ENCODE measurements at regions not wholly inside any gene's neighbourhood (a gene's known extent, or its start where the extent isn't known, plus 50 kb on each side); places are given as distances from the start of the nearest gene placed in this dataset.
"Not testable (repeated sequence)": the region's sequence is repeated elsewhere in the genome, so short reads cannot be mapped to it uniquely, and the experiment has no call there.

DNA sequence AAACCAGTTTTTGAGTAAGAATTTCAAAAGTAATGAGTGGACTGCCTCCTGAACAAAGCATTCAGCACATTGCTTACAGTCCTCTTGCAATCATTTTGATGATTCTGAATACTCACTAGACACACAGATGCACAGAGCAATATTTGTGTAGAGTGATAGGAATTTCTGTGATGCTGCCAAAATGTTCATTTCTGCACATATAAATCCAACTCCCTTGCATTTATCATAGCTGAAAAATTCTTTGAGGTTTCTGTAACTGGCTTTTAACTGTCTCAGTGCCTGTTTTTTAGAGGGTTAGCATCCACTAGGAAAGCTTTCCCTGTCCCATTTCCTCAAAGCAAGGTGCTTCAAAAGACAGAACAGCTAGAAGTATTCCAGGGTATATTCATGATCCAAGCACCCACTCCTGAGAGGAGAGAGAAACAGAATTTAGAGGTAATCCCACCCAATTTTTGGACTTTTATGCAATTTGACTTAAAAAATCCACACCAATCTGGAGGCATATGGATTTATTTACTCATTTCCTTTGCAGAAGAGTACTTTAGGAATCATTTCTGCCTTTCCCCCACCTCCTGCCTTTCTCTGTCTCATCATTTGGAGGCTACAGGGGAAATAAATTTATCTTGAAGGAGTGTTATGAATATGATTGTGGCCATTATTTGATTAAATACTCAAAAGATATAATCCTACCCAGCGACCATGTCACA, 234.5 kb upstream of the SLIT2 start:
- Histone ChIP-seq H3K9me3 (ENCODE audit: control insufficient read depth in 1 of 2, low read length in 2 of 2) (no peaks in the 10 kb centered on the region), H3K4me3 (ENCODE audit: low read length in 2 of 2) (no peak overlapping the region), H3K4me1 (ENCODE audit: insufficient read depth, low read length) (no peaks in the 10 kb centered on the region), H3K27me3 (ENCODE audit: insufficient read depth, low read length) (no peaks in the 10 kb centered on the region), H3K36me3 (ENCODE audit: insufficient read depth, low read length) (no peaks in the 10 kb centered on the region), H3K27ac (ENCODE audit: low read depth, low read length) (no peak overlapping the region)
- H3K36me3 Mint-ChIP-seq: no peaks in the 10 kb centered on the region
- CTCF ChIA-PET (ENCODE audit: partially characterized antibody): no interaction called here
- POLR2A ChIA-PET (ENCODE audit: partially characterized antibody): no interaction called here
- H3K4me3 Mint-ChIP-seq: no peak overlapping the region
- no peaks in the 10 kb centered on the region for H3K27me3 Mint-ChIP-seq
- no peak for DNase-seq
- intact Hi-C loops (cut with micrococcal nuclease): no loop called here
- H3K27ac Mint-ChIP-seq: no peak overlapping the region
- H3K4me1 Mint-ChIP-seq: no peaks in the 10 kb centered on the region
- peaks cover 0 to 10% (median 4%) of the 10 kb centered on the region in 8 donors for H3K9me3 Mint-ChIP-seq

DNA sequence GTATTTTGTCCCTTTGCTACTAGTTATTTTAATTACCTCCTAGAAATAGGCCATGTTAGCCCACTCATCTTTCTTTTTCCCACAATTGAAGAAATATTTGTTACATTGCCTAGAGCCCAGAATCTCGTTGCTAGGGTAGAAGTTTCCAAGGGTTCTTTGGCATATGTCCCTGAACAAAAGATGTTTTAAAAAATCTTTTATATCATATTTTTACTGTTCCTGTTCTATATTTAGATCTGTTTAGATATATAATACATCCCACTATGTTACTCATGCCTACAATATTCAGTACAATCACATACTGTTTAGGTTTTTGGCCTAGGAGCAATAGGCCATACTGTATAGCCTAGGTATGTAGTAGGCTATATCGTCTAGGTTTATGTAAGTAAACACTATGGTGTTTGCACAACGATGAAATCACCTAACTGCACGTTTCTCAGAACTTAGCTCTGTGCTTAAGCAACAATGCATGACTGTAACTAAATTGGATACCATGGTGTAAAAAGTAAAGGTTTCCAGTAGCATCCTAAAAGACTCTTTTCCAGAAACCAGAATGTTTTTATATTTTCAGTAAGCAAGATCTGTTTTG, 236.0 kb upstream of the SLIT2 start:
- Mint-ChIP-seq H3K4me3 (no peak overlapping the region), H3K27ac (no peak overlapping the region), H3K4me1 (no peaks in the 10 kb centered on the region), H3K27me3 (no peaks in the 10 kb centered on the region), H3K36me3 (no peaks in the 10 kb centered on the region), H3K9me3 (peaks cover 0 to 11% (median 4%) of the 10 kb centered on the region in 8 donors)
- H3K9me3 ChIP-seq (ENCODE audit: control insufficient read depth in 1 of 2, low read length in 2 of 2): no peaks in the 10 kb centered on the region
- no peaks in the 10 kb centered on the region for H3K4me1 ChIP-seq (ENCODE audit: insufficient read depth, low read length)
- no peak overlapping the region for H3K27ac ChIP-seq (ENCODE audit: low read depth, low read length)
- CTCF ChIA-PET (ENCODE audit: partially characterized antibody): no interaction called here
- POLR2A ChIA-PET (ENCODE audit: partially characterized antibody): no interaction called here
- DNase-seq: no peak
- no peaks in the 10 kb centered on the region for H3K27me3 ChIP-seq (ENCODE audit: insufficient read depth, low read length)
- intact Hi-C loops (cut with micrococcal nuclease): no loop called here
- no peak overlapping the region for H3K4me3 ChIP-seq (ENCODE audit: low read length in 2 of 2)
- no peaks in the 10 kb centered on the region for H3K36me3 ChIP-seq (ENCODE audit: insufficient read depth, low read length)

DNA sequence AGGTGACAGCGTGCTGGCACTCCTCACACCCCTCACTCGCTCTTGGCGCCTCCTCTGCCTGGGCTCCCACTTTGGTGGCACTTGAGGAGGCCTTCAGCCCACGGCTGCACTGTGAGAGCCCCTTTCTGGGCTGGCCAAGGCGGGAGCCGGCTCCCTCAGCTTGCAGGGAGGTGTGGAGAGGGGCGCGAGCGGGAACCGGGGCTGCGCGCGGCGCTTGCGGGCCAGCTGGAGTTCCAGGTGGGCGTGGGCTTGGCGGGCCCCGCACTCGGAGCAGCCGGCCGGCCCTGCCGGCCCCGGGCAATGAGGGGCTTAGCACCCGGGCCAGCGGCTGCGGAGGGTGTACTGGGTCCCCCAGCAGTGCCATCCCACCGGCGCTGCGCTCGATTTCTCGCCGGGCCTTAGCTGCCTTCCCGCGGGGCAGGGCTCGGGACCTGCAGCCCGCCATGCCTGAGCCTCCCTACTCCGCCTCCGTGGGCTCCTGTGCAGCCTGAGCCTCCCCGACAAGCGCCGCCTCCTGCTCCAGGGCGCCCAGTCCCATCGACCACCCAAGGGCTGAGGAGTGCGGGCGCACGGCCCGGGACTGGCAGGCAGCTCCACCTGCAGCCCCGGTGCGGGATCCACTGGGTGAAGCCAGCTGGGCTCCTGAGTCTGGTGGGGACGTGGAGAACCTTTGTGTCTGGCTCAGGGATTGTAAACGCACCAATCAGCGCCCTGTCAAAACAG, 247.7 kb upstream of the SLIT2 start:
- H3K9me3 ChIP-seq (ENCODE audit: control insufficient read depth in 1 of 2, low read length in 2 of 2); H3K4me1 ChIP-seq (ENCODE audit: insufficient read depth, low read length); H3K27me3 Mint-ChIP-seq; H3K4me3 ChIP-seq (ENCODE audit: low read length in 2 of 2); H3K4me3 Mint-ChIP-seq; H3K27ac ChIP-seq (ENCODE audit: low read depth, low read length); POLR2A ChIA-PET (ENCODE audit: partially characterized antibody); intact Hi-C loops (cut with micrococcal nuclease); H3K27me3 ChIP-seq (ENCODE audit: insufficient read depth, low read length); H3K36me3 Mint-ChIP-seq; DNase-seq; H3K27ac Mint-ChIP-seq; H3K4me1 Mint-ChIP-seq; CTCF ChIA-PET (ENCODE audit: partially characterized antibody); H3K36me3 ChIP-seq (ENCODE audit: insufficient read depth, low read length): not testable (repeated sequence)
- peaks cover 0 to 16% (median 7%) of the 10 kb centered on the region in 8 donors for H3K9me3 Mint-ChIP-seq

DNA sequence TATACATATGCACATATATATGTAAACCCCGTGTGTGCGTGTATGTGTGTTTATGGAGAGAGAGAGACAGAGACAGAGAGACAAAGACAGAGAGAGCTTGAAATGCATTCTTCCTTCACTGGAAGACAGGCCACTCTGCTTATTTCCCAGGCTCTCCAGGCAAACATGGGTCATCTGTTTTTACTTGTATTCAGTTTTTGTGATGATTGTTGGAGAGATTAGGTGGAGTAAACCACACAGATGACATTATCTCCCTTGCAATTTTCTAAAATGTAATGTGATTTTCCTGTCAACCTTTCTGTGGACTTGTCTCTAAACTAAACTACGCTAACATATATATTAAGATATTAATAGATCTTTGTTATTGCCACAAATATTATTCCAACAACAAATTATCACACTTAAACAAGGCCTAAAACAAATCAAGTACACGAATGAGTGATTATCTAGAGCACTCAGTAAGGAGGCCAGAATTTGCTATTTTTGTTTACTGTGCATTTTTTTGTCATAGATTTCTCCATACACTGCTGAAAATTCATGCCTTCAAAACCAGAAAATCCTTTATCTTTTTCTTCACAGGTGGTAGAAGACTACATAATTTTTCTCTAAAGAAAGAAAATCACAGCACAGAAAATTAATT, 251.8 kb upstream of the SLIT2 start:
- CTCF ChIA-PET (ENCODE audit: partially characterized antibody): no interaction called here
- no peaks in the 10 kb centered on the region for H3K9me3 ChIP-seq (ENCODE audit: control insufficient read depth in 1 of 2, low read length in 2 of 2)
- POLR2A ChIA-PET (ENCODE audit: partially characterized antibody): no interaction called here
- intact Hi-C loops (cut with micrococcal nuclease): no loop called here
- H3K36me3 ChIP-seq (ENCODE audit: insufficient read depth, low read length): no peaks in the 10 kb centered on the region
- H3K27ac Mint-ChIP-seq: no peak overlapping the region
- H3K36me3 Mint-ChIP-seq: no peaks in the 10 kb centered on the region
- no peaks in the 10 kb centered on the region for H3K27me3 ChIP-seq (ENCODE audit: insufficient read depth, low read length)
- no peak for DNase-seq
- H3K4me3 Mint-ChIP-seq: no peak overlapping the region
- H3K4me1 ChIP-seq (ENCODE audit: insufficient read depth, low read length): no peaks in the 10 kb centered on the region
- H3K4me3 ChIP-seq (ENCODE audit: low read length in 2 of 2): no peak overlapping the region
- H3K27ac ChIP-seq (ENCODE audit: low read depth, low read length): no peak overlapping the region
- no peaks in the 10 kb centered on the region for H3K27me3 Mint-ChIP-seq
- peaks cover 0 to 10% (median 6%) of the 10 kb centered on the region in 8 donors for H3K9me3 Mint-ChIP-seq
- H3K4me1 Mint-ChIP-seq: no peaks in the 10 kb centered on the region

DNA sequence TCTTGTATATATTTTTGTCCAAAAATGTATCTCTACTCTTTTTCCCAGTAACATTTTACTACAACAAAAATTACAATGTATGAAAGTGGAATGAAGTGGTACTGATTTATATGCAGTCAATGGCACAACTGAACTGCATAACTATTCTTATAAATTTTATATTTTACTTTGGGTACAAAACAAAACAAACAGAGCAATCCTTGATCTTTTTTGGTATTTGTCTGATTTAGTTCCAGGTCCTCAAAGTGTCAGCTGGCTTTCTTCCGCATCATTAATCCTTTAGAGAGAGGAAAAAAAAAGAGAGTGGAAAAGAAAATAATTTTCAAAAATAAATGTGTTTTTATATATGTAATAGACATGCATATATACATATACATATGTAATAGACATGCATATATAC, 252.4 kb upstream of the SLIT2 start:
- Histone ChIP-seq H3K9me3 (ENCODE audit: control insufficient read depth in 1 of 2, low read length in 2 of 2) (no peaks in the 10 kb centered on the region), H3K4me1 (ENCODE audit: insufficient read depth, low read length) (no peaks in the 10 kb centered on the region), H3K27ac (ENCODE audit: low read depth, low read length) (no peak overlapping the region), H3K4me3 (ENCODE audit: low read length in 2 of 2) (no peak overlapping the region), H3K36me3 (ENCODE audit: insufficient read depth, low read length) (no peaks in the 10 kb centered on the region), H3K27me3 (ENCODE audit: insufficient read depth, low read length) (no peaks in the 10 kb centered on the region)
- Mint-ChIP-seq H3K4me3 (no peak overlapping the region), H3K9me3 (peaks cover 0 to 11% (median 5%) of the 10 kb centered on the region in 8 donors), H3K27ac (no peak overlapping the region), H3K4me1 (no peaks in the 10 kb centered on the region), H3K36me3 (no peaks in the 10 kb centered on the region), H3K27me3 (no peaks in the 10 kb centered on the region)
- intact Hi-C loops (cut with micrococcal nuclease): no loop called here
- CTCF ChIA-PET (ENCODE audit: partially characterized antibody): no interaction called here
- DNase-seq: no peak
- POLR2A ChIA-PET (ENCODE audit: partially characterized antibody): no interaction called here

DNA sequence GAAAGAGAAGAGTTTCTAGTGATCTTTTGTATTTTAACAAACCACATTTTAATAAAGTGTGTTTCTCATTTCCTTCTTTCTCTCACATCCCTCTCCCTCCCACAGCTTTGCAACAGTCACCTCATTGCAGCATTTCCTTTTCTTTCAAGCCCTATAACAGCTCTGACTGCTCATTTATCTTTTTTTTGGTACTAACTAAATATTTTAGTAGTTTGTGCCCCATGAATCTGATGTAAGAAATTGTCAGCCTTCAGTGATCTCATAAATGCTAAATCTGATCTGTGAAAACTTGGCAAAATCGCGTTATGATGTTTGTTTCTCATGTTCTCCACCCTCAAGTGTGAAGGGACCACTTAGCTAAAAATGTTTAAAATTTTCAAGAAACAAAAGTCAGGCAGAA, 258.5 kb upstream of the SLIT2 start:
- Histone ChIP-seq H3K4me3 (ENCODE audit: low read length in 2 of 2) (no peak overlapping the region), H3K27ac (ENCODE audit: low read depth, low read length) (no peak overlapping the region), H3K36me3 (ENCODE audit: insufficient read depth, low read length) (no peaks in the 10 kb centered on the region), H3K9me3 (ENCODE audit: control insufficient read depth in 1 of 2, low read length in 2 of 2) (no peaks in the 10 kb centered on the region), H3K27me3 (ENCODE audit: insufficient read depth, low read length) (no peaks in the 10 kb centered on the region), H3K4me1 (ENCODE audit: insufficient read depth, low read length) (no peaks in the 10 kb centered on the region)
- POLR2A ChIA-PET (ENCODE audit: partially characterized antibody): no interaction called here
- H3K9me3 Mint-ChIP-seq: peaks cover 0 to 12% (median 7%) of the 10 kb centered on the region in 8 donors
- no peaks in the 10 kb centered on the region for H3K36me3 Mint-ChIP-seq
- H3K4me1 Mint-ChIP-seq: no peaks in the 10 kb centered on the region
- DNase-seq: no peak
- intact Hi-C loops (cut with micrococcal nuclease): no loop called here
- no peak overlapping the region for H3K27ac Mint-ChIP-seq
- H3K27me3 Mint-ChIP-seq: no peaks in the 10 kb centered on the region
- CTCF ChIA-PET (ENCODE audit: partially characterized antibody): no interaction called here
- no peak overlapping the region for H3K4me3 Mint-ChIP-seq

DNA sequence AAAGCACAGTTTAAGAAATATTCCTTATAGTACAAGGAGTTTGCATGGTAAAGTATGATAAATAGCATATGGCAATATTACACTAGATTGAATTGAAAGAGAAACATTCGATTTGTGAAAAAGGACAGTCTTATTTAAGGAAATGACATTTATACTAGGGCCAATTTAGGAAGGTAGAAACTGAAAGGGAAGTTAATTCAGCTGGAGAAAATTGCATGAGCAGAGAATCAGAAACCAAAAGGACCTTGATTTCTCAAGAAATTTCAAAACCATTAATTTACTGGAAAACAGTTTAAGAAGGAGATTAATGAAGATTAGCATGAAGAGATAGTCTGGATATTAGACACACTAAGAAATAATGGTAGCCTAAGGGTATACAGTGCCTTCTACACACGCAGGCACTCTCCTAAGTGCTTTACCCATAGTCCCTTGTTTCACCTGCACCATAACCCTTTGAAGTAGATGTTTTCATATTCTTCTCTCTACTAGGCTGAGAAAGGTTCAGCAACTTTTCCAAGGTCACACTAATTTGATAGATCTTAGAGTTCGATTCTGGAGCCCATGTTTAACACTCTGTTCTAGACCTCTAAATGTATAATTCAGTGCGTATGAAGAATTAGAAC, 259.1 kb upstream of the SLIT2 start:
- H3K36me3 ChIP-seq (ENCODE audit: insufficient read depth, low read length): no peaks in the 10 kb centered on the region
- no peak overlapping the region for H3K27ac Mint-ChIP-seq
- ChIA-PET POLR2A (ENCODE audit: partially characterized antibody) (no interaction called here), CTCF (ENCODE audit: partially characterized antibody) (no interaction called here)
- no peaks in the 10 kb centered on the region for H3K4me1 Mint-ChIP-seq
- H3K9me3 Mint-ChIP-seq: peaks cover 0 to 17% (median 9%) of the 10 kb centered on the region in 8 donors
- no peaks in the 10 kb centered on the region for H3K36me3 Mint-ChIP-seq
- no peaks in the 10 kb centered on the region for H3K4me1 ChIP-seq (ENCODE audit: insufficient read depth, low read length)
- no peak for DNase-seq
- H3K4me3 Mint-ChIP-seq: no peak overlapping the region
- H3K4me3 ChIP-seq (ENCODE audit: low read length in 2 of 2): no peak overlapping the region
- no peaks in the 10 kb centered on the region for H3K9me3 ChIP-seq (ENCODE audit: control insufficient read depth in 1 of 2, low read length in 2 of 2)
- no peaks in the 10 kb centered on the region for H3K27me3 Mint-ChIP-seq
- H3K27me3 ChIP-seq (ENCODE audit: insufficient read depth, low read length): no peaks in the 10 kb centered on the region
- no peak overlapping the region for H3K27ac ChIP-seq (ENCODE audit: low read depth, low read length)
- intact Hi-C loops (cut with micrococcal nuclease): no loop called here

Measured in CD4-positive, alpha-beta memory T cell (primary cell).